COR-L47 (cell line): ENCODE measurements at regions not wholly inside any gene's neighbourhood (a gene's known extent, or its start where the extent isn't known, plus 50 kb on each side); places are given as distances from the start of the nearest gene placed in this dataset.

Experiments used
- DNase-seq: peaks from one replicate; lab custom pipeline; 2025; lab: John Stamatoyannopoulos, UW

GRCh38 chr2:60400462-60401246 is 152.8 kb downstream of the BCL11A start:
- no peak for DNase-seq

GRCh38 chr2:60394463-60394862 is 159.0 kb downstream of the BCL11A start:
- DNase-seq = no peak

GRCh38 chr2:60391649-60392375 is 161.6 kb downstream of the BCL11A start:
- DNase-seq = no peak

GRCh38 chr2:60391230-60391629 is 162.2 kb downstream of the BCL11A start:
- no peak for DNase-seq

- no peak for DNase-seq
Observed at GRCh38 chr2:60386436-60386835, 167.0 kb downstream of the BCL11A start.

- no peak for DNase-seq
Observed at GRCh38 chr2:60385648-60386047, 167.8 kb downstream of the BCL11A start.

- DNase-seq = no peak
Observed at GRCh38 chr2:60383401-60384143, 169.9 kb downstream of the BCL11A start.

GRCh38 chr2:60380411-60380810 is 173.0 kb downstream of the BCL11A start:
- DNase-seq = no peak

GRCh38 chr2:60379684-60380083 is 173.8 kb downstream of the BCL11A start:
- no peak for DNase-seq

GRCh38 chr2:60379216-60379615 is 174.2 kb downstream of the BCL11A start:
- DNase-seq = no peak

GRCh38 chr2:60377825-60378224 is 175.6 kb downstream of the BCL11A start:
- DNase-seq = no peak

GRCh38 chr2:60376252-60376651 is 177.2 kb downstream of the BCL11A start:
- DNase-seq = no peak

- DNase-seq = no peak
Observed at GRCh38 chr2:60371681-60372080, 181.8 kb downstream of the BCL11A start.

- DNase-seq = no peak
Observed at GRCh38 chr2:60371219-60371618, 182.2 kb downstream of the BCL11A start.

GRCh38 chr2:60370814-60371213 is 182.6 kb downstream of the BCL11A start:
- DNase-seq = no peak

GRCh38 chr2:60368456-60368855 is 185.0 kb downstream of the BCL11A start:
- no peak for DNase-seq

- DNase-seq = no peak
Observed at GRCh38 chr2:60366135-60366712, 187.2 kb downstream of the BCL11A start.

GRCh38 chr2:60365556-60365955 is 187.9 kb downstream of the BCL11A start:
- DNase-seq = no peak

- no peak for DNase-seq
Observed at GRCh38 chr2:60364491-60364890, 189.0 kb downstream of the BCL11A start.

GRCh38 chr2:60361498-60361897 is 192.0 kb downstream of the BCL11A start:
- no peak for DNase-seq

GRCh38 chr2:60359569-60359968 is 193.9 kb downstream of the BCL11A start:
- no peak for DNase-seq

- DNase-seq = no peak
Observed at GRCh38 chr2:60358476-60358875, 195.0 kb downstream of the BCL11A start.
